GM13976 (cell line): ENCODE measurements at regions not wholly inside any gene's neighbourhood (a gene's known extent, or its start where the extent isn't known, plus 50 kb on each side); places are given as distances from the start of the nearest gene placed in this dataset.

Experiments
- DNase-seq: peaks from one replicate; pipeline ENCODE4 v3.0.0; 2012; ENCODE audit warnings: low spot score
- in situ Hi-C: fragments of 300-500 bp; cut with MboI; formaldehyde crosslinking; loops from one replicate; pipeline ENCODE4 v1.12.0; 2022; ENCODE audit warnings: low sequenced_read_pairs, mixed read lengths, inconsistent platforms; ENCODE audit not compliant: unreplicated experiment
- TF ChIP-seq, protein P1 (sequence below): IDR thresholded peaks from 2 replicates; pipeline ENCODE4 v1.5.1; 2012; ENCODE audit warnings: borderline replicate concordance, mild to moderate bottlenecking; ENCODE audit not compliant: insufficient read depth; ENCODE audit errors: extremely low read depth, missing control alignments, control extremely low read depth

- in situ Hi-C loops = no loop called here
- TF ChIP-seq, protein P1, sequence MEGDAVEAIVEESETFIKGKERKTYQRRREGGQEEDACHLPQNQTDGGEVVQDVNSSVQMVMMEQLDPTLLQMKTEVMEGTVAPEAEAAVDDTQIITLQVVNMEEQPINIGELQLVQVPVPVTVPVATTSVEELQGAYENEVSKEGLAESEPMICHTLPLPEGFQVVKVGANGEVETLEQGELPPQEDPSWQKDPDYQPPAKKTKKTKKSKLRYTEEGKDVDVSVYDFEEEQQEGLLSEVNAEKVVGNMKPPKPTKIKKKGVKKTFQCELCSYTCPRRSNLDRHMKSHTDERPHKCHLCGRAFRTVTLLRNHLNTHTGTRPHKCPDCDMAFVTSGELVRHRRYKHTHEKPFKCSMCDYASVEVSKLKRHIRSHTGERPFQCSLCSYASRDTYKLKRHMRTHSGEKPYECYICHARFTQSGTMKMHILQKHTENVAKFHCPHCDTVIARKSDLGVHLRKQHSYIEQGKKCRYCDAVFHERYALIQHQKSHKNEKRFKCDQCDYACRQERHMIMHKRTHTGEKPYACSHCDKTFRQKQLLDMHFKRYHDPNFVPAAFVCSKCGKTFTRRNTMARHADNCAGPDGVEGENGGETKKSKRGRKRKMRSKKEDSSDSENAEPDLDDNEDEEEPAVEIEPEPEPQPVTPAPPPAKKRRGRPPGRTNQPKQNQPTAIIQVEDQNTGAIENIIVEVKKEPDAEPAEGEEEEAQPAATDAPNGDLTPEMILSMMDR = no peak
- no peak for DNase-seq
These were observed 596.3 kb downstream of the FAT4 start for GRCh38 chr4:125911058-125911457.

DNA sequence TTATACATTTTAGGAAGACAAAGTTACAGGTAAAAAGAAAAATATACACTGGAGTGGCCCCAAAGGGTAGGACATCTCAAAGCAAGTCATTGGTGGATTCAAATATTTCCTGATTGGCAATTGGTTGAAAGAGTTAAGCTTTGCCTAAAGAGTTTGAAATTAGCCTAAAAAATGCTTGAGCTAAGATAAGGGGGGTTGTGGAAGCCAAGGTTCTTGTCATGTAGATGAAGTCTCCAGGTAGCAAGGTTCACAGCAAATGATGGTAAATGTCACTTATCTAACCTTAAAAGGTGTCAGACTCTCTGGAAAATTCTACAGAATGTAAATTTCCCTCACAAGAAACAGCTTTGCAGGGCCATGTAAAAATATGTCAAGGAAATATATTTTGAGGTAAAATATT is 596.7 kb downstream of the FAT4 start:
- TF ChIP-seq, protein P1 = no peak
- DNase-seq = no peak
- in situ Hi-C loops = no loop called here

DNA sequence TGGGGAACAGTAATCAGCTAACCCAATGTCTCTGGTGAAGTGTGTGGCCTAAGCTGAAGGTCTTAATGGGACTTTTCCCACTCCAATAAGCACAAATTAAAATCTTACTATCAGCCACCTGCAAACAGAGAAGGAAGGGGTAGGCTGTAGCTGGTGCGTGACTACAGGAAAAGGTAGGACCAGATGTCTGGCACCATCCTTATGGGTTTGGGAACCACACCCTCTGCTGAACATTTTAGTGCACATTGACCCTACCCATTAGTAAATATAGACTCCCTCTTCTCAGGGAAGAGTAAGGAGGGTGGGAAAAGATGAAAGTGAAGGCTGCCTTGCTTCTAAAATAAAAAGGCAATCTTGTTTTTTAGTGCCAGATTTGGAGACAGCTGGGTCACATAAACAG is 602.8 kb downstream of the FAT4 start:
- DNase-seq = no peak
- TF ChIP-seq, protein P1 = no peak
- in situ Hi-C loops = no loop called here

GRCh38 chr4:125928652-125929051 is 613.9 kb downstream of the FAT4 start:
- in situ Hi-C loops = no loop called here
- TF ChIP-seq, protein P1 = no peak
- no peak for DNase-seq

- TF ChIP-seq, protein P1 = no peak
- in situ Hi-C loops = no loop called here
- DNase-seq = no peak
These were observed 623.8 kb downstream of the FAT4 start for GRCh38 chr4:125938541-125938940.

- TF ChIP-seq, protein P1 = no peak
- DNase-seq = no peak
- in situ Hi-C loops = no loop called here
These were observed 625.7 kb downstream of the FAT4 start for GRCh38 chr4:125940426-125940825.

DNA sequence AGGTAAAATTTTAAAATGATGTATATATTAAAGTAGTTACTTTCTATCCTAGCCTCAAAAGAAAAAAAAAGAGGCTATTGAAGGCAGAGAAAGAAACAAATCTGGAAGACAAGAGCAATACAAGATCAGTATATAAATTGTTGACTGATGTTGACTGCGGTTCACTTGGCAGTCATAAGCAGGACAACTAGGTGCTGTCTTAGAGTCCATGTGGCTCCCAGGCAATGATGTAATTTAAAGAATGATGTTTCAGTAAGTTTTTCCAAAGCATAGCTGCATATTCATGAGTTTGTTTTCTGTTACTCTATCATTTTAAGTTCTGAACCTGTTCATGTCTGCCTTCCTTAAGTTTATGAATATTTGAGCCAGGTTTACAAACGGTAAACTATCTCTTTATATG is 630.2 kb downstream of the FAT4 start:
- DNase-seq = no peak
- in situ Hi-C loops = no loop called here
- TF ChIP-seq, protein P1 = no peak
